DOHH2 (cell line): ENCODE measurements at regions not wholly inside any gene's neighbourhood (a gene's known extent, or its start where the extent isn't known, plus 50 kb on each side); places are given as distances from the start of the nearest gene placed in this dataset.

Source experiments
- EZH2phosphoT487 ChIP-seq: fragments of 200-600 bp; sonication (generic); IDR thresholded peaks from 2 replicates; pipeline ENCODE4 v1.6.1; 2017; ENCODE audit warnings: borderline replicate concordance, mild to moderate bottlenecking, antibody characterized with exemption, low read length, moderate library complexity, mixed read lengths
- TF ChIP-seq, protein P1 (sequence below): fragments of 200-600 bp; sonication (generic); IDR thresholded peaks from one replicate; pipeline ENCODE4 v1.5.1; 2014; ENCODE audit warnings: antibody characterized with exemption, mild to moderate bottlenecking, low read depth, low read length; ENCODE audit not compliant: poor library complexity, severe bottlenecking

GRCh38 chr20:7492257-7492656 is 448.0 kb downstream of the HAO1 start:
- TF ChIP-seq, protein P1, sequence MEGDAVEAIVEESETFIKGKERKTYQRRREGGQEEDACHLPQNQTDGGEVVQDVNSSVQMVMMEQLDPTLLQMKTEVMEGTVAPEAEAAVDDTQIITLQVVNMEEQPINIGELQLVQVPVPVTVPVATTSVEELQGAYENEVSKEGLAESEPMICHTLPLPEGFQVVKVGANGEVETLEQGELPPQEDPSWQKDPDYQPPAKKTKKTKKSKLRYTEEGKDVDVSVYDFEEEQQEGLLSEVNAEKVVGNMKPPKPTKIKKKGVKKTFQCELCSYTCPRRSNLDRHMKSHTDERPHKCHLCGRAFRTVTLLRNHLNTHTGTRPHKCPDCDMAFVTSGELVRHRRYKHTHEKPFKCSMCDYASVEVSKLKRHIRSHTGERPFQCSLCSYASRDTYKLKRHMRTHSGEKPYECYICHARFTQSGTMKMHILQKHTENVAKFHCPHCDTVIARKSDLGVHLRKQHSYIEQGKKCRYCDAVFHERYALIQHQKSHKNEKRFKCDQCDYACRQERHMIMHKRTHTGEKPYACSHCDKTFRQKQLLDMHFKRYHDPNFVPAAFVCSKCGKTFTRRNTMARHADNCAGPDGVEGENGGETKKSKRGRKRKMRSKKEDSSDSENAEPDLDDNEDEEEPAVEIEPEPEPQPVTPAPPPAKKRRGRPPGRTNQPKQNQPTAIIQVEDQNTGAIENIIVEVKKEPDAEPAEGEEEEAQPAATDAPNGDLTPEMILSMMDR = no peak
- TF ChIP-seq EZH2phosphoT487 = no peak
